H7 (cell line): ENCODE measurements at regions not wholly inside any gene's neighbourhood (a gene's known extent, or its start where the extent isn't known, plus 50 kb on each side); places are given as distances from the start of the nearest gene placed in this dataset.
A peak's percentile ranks its signal among the peaks of the same experiment; 100 is the strongest.

ENCODE experiments used
- DNase-seq: peaks from one replicate; pipeline ENCODE4 v3.0.0; 2012
- H3K27me3 ChIP-seq: 2 replicates; pipeline ENCODE4 v1.6.0; 2011; ENCODE audit warnings: mild to moderate bottlenecking, low read length; ENCODE audit not compliant: control insufficient read depth, insufficient read depth
- H3K36me3 ChIP-seq: replicated peaks from 2 replicates; pipeline ENCODE4 v1.5.1; 2011; ENCODE audit warnings: low read length; ENCODE audit not compliant: control insufficient read depth, insufficient read depth
- H3K4me3 ChIP-seq: 2 replicates; pipeline ENCODE4 v1.5.1; 2011; ENCODE audit warnings: low read depth, mild to moderate bottlenecking, control low read depth, low read length, moderate library complexity; ENCODE audit not compliant: insufficient read depth

- DNase-seq, result no peak
- Histone ChIP-seq H3K4me3 (no peak overlapping the region), H3K36me3 (no peaks in the 10 kb centered on the region), H3K27me3 (peaks cover 2% of the 10 kb centered on the region; the same call in 1 of the 2 replicates)
Observed at GRCh38 chr5:73317523-73317922, 131.1 kb downstream of the FOXD1 start.

DNA sequence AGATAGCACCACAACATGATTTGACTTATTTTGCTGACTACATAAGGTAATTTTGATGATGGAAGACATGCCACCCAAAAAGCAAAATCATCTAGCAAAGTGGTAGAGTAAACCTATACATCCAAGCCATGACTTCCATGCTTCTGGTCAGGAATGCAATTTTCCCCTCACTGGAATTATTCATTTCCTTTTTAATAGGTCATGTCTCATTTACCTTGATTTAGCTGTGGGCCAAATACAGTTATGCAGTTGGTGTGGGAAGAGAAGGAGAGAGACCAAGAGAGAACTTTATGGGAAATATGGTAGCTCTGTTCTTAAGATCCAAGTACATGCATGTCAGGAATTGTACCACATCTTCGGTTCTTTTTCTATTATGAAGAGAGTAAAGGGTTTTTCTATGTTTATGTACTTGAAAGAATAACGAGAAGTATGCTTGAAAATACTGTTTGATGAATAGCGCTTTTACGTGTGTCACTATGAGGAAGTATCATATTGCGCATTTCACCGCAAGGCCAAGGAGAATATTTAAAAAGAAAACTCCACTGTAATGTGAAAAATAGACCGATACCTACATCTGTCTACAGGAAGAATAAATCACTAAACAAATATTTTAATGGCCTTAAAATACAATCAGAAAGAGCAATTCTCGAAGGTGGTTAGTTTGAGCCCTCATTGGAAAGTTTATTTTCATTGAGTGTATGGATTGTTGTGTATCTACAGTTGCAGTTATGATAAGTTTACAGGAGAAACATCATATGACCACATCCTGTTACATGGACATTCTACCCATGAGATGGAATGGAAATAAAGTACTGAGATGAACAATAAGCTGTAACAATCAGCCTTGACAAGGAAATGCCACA is 134.0 kb downstream of the FOXD1 start:
- H3K36me3 ChIP-seq, result no peaks in the 10 kb centered on the region
- H3K4me3 ChIP-seq, result no peak overlapping the region
- H3K27me3 ChIP-seq, result peaks cover 28% of the 10 kb centered on the region
- DNase-seq, result no peak

- DNase-seq, result no peak
- Histone ChIP-seq H3K4me3 (no peak overlapping the region), H3K27me3 (peaks cover 28% of the 10 kb centered on the region), H3K36me3 (no peaks in the 10 kb centered on the region)
Observed at GRCh38 chr5:73312872-73313510, 135.6 kb downstream of the FOXD1 start.

DNA sequence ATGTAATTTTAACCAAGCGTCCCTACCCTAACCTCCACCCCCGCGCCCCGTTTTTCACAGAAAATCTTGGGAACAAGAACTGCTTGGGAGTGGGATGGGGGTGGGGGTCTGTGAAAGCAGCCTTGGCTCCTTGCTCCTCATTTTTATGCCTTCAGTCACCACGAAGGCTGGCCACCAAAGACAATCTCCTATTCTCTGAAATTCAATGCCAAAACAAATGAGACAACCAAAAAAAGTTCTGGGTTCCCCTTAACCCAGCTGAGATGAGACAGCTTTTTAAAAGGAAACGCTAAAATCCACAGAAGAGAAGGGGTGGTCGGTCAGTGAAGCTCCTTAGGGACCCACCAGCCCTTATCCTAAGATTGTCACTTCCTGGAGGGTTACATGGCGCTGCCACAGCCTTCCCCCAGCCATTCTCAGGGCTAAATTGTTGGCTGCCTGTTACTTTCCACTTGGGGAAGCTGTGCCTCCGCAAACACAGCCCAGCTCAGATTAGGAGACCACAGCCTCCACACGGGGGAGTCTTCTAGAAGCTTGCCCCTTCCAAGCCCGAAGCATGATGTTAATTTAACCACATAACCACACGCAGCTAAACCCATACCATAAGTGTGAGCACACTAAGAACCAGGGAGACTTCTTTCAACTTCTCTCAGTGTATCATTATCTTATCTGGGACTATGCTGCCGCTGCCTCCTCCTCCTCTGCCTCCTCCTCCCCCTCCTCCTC is 136.3 kb downstream of the FOXD1 start:
- Histone ChIP-seq H3K27me3 (peaks cover 30% of the 10 kb centered on the region), H3K4me3 (no peak overlapping the region), H3K36me3 (no peaks in the 10 kb centered on the region)
- DNase-seq, result peak; percentile 52

- H3K36me3 ChIP-seq, result no peaks in the 10 kb centered on the region
- peaks cover 31% of the 10 kb centered on the region for H3K27me3 ChIP-seq
- peak; percentile 72 for DNase-seq
- H3K4me3 ChIP-seq, result peak overlapping the region; percentile 15; the same call in 1 of the 2 replicates
Observed at GRCh38 chr5:73311291-73312110, 137.1 kb downstream of the FOXD1 start.

DNA sequence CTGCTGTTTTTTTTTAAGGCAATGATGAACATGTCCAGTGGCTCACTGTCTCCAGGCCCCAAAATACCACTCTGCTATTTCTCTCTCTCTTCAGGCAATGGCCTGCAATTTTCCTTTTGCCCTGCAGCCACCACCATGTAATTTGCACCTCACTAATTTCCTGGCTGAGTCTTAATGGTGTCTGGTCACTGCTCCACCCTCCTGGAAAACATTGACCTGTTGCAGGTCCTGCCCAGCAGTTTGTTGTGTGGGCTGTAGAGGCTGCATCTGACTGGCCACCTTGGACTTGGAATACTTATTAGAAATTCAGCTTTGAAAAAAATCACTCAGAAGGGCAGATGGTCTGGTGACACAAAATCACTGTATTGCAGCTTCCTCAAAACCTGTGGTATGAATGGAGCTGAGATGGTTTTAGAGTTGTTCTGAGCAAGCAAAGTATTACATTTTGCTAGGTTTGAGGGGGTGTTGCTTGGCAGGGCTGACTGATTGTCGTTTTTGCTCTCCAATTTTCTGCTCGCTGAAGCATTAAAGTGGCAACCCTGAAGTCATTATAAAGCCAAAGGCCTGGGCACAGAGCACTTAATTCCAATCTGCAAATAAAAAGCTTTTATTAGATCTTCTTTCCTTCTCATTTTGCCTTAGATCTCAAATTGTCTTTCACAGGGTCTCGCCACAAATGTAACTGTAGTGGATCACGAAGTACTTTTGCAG is 134.8 kb downstream of the TMEM174 start:
- H3K36me3 ChIP-seq, result no peaks in the 10 kb centered on the region
- peaks cover 62% of the 10 kb centered on the region for H3K27me3 ChIP-seq
- DNase-seq, result no peak
- H3K4me3 ChIP-seq, result no peak overlapping the region

- Histone ChIP-seq H3K4me3 (no peak overlapping the region), H3K36me3 (no peaks in the 10 kb centered on the region), H3K27me3 (peaks cover 66% of the 10 kb centered on the region)
- no peak for DNase-seq
Observed at GRCh38 chr5:73306741-73307275, 133.8 kb downstream of the TMEM174 start.

- Histone ChIP-seq H3K4me3 (no peak overlapping the region), H3K27me3 (peaks cover 66% of the 10 kb centered on the region)
Observed at GRCh38 chr5:73306078-73306719, 133.2 kb downstream of the TMEM174 start.

GRCh38 chr5:73305386-73305785 is 132.4 kb downstream of the TMEM174 start:
- DNase-seq, result no peak
- no peaks in the 10 kb centered on the region for H3K36me3 ChIP-seq
- H3K27me3 ChIP-seq, result peaks cover 68% of the 10 kb centered on the region
- H3K4me3 ChIP-seq, result no peak overlapping the region

More at GRCh38 chr5:73306078-73306719, 133.2 kb downstream of the TMEM174 start:
- DNase-seq, result no peak
- no peaks in the 10 kb centered on the region for H3K36me3 ChIP-seq

DNA sequence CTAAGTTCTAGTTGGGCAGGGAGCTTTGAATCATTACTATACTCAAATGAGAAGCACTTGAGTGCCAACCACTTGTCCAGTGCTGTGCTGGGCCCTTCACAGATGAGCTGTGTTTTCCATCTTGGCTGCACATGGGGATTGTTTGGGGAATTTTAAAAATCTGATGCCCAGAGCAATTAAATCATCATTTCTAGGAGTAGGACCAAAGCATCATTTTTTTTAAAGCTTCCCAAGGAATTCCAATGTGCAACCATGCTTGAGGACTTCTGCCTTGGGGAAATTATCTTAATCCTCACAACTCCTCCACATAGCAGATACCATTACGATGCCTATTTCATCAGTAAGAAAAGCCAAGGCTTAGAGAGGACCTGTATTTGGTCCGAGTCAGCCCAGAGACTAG is 131.4 kb downstream of the TMEM174 start:
- H3K36me3 ChIP-seq, result no peaks in the 10 kb centered on the region
- H3K27me3 ChIP-seq, result peaks cover 70% of the 10 kb centered on the region
- H3K4me3 ChIP-seq, result no peak overlapping the region
- DNase-seq, result no peak

GRCh38 chr5:73303148-73304079 is 130.4 kb downstream of the TMEM174 start:
- peak; percentile 89 for DNase-seq
- H3K36me3 ChIP-seq, result no peaks in the 10 kb centered on the region
- H3K27me3 ChIP-seq, result peaks cover 80% of the 10 kb centered on the region
- H3K4me3 ChIP-seq, result peak overlapping the region; percentile 75

DNA sequence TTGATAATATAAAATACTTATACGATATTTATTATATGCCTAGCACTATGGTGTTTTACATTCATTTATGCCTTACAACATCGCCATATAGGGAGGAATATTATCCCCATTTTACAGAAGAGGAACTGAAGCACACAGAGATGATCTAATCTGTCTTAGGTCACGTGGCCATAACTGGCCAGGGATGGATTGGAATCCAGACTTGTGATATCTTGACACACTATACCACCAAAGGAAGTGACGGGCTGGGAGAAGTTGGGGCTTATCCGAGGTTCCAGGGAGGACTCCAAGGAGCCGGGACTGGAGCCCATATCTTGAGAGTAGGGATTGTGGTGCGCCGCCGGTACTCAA is 129.8 kb downstream of the TMEM174 start:
- Histone ChIP-seq H3K4me3 (peak overlapping the region; percentile 75), H3K36me3 (no peaks in the 10 kb centered on the region), H3K27me3 (peaks cover 85% of the 10 kb centered on the region)
- no peak for DNase-seq
